T-cell (primary cell): ENCODE measurements at regions not wholly inside any gene's neighbourhood (a gene's known extent, or its start where the extent isn't known, plus 50 kb on each side); places are given as distances from the start of the nearest gene placed in this dataset.

Experiments used
- ATAC-seq, 4 experiments: fragments of 200-7000 bp in 3 of 4; fragments of 150-1000 bp in 1 of 4; cut with Tn5 transposase; replicated peaks in 1 of 4; 1 replicate in 3 of 4; 2 replicates in 1 of 4; pipeline ENCODE4 v1.10.0; 2021; ENCODE audit warnings: moderate library complexity in 3 of 4, mild to moderate bottlenecking in 2 of 4, moderate number of reproducible peaks in 1 of 4
- CTCF ChIA-PET, 2 donors: fragments of 300-600 bp; sonication (Branson Sonifier 250); formaldehyde crosslinking; loops; one replicate each; lab custom pipeline; 2022; ENCODE audit warnings: antibody characterized with exemption in 2 of 2; lab: Charles Lee
- POLR2A ChIA-PET, 2 donors: fragments of 300-600 bp; sonication (Branson Sonifier 250); formaldehyde crosslinking; loops; one replicate each; lab custom pipeline; 2022; ENCODE audit warnings: antibody characterized with exemption in 2 of 2; lab: Charles Lee
- DNase-seq, 35 experiments: peaks; one replicate each; pipeline versions ENCODE4 v3.0.0 to v3.0.0-alpha.2; 2013 to 2023
- H3K27ac ChIP-seq: one replicate; pipeline ENCODE4 v1.5.1; 2013; ENCODE audit warnings: low read length
- H3K27me3 ChIP-seq, 2 experiments: replicated peaks in 1 of 2; 1 replicate in 1 of 2; 2 replicates in 1 of 2; pipeline versions ENCODE4 v1.6.1 to v1.7.0; 2013; ENCODE audit warnings: low read length in 1 of 2, mixed read lengths in 1 of 2; ENCODE audit not compliant: control insufficient read depth in 2 of 2, insufficient read depth in 2 of 2; ENCODE audit errors: extremely low read depth in 1 of 2
- H3K36me3 ChIP-seq, 2 donors: 1 replicate in 1 of 2; 2 replicates in 1 of 2; pipeline versions ENCODE4 v1.6.1 to v1.7.0; 2013; ENCODE audit warnings: low read length in 1 of 2; ENCODE audit not compliant: control insufficient read depth in 2 of 2, insufficient read depth in 1 of 2; ENCODE audit errors: extremely low read depth in 1 of 2
- H3K4me1 ChIP-seq, 2 experiments: 1 replicate in 1 of 2; 2 replicates in 1 of 2; pipeline versions ENCODE4 v1.6.1 to v1.7.0; 2013; ENCODE audit warnings: low read length in 2 of 2, mixed read lengths in 1 of 2; ENCODE audit not compliant: insufficient read depth in 2 of 2, control insufficient read depth in 1 of 2; ENCODE audit errors: extremely low read depth in 1 of 2
- H3K4me3 ChIP-seq, 2 donors: 1 replicate in 1 of 2; 2 replicates in 1 of 2; pipeline versions ENCODE4 v1.5.1 to v1.7.0; 2013; ENCODE audit warnings: mild to moderate bottlenecking in 2 of 2, low read length in 1 of 2, moderate library complexity in 1 of 2; ENCODE audit not compliant: control insufficient read depth in 1 of 2; ENCODE audit errors: extremely low read depth in 1 of 2
- H3K9me3 ChIP-seq: 2 replicates; pipeline ENCODE4 v1.7.0; 2013
- H3K27ac Mint-ChIP-seq, 2 donors: one replicate each; pipeline ENCODE4 v1.8.0; 2020 to 2021; ENCODE audit warnings: mild to moderate bottlenecking in 2 of 2, mixed read lengths in 2 of 2
- H3K27me3 Mint-ChIP-seq, 2 donors: one replicate each; pipeline ENCODE4 v1.8.0; 2021 to 2022; ENCODE audit warnings: mixed read lengths in 2 of 2
- H3K36me3 Mint-ChIP-seq: one replicate; pipeline ENCODE4 v1.8.0; 2021; ENCODE audit warnings: mixed read lengths
- H3K4me1 Mint-ChIP-seq, 3 donors: one replicate each; pipeline ENCODE4 v1.8.0; 2020 to 2022; ENCODE audit warnings: mixed read lengths in 3 of 3, mild to moderate bottlenecking in 1 of 3
- H3K4me3 Mint-ChIP-seq, 3 donors: one replicate each; pipeline ENCODE4 v1.8.0; 2020 to 2022; ENCODE audit warnings: mild to moderate bottlenecking in 3 of 3, mixed read lengths in 3 of 3, moderate library complexity in 3 of 3
- H3K9me3 Mint-ChIP-seq, 3 donors: one replicate each; pipeline ENCODE4 v1.8.0; 2020 to 2022; ENCODE audit warnings: mixed read lengths in 3 of 3
- WGBS: methylation state at CpG from one replicate; pipeline ENCODE4 v1.1.5; 2013; ENCODE audit warnings: missing lambda C conversion rate; ENCODE audit not compliant: insufficient coverage; 5-methylcytosine and 5-hydroxymethylcytosine counted together

GRCh38 chr4:186806679-186807421 is 83.2 kb upstream of the FAT1 start:
- no peaks in the 10 kb centered on the region for H3K27me3 ChIP-seq
- H3K4me3 Mint-ChIP-seq, result no peak overlapping the region
- no peaks in the 10 kb centered on the region for H3K4me1 Mint-ChIP-seq
- ATAC-seq (no peak), DNase-seq (no peak)
- H3K4me1 ChIP-seq, result no peaks in the 10 kb centered on the region
- no peaks in the 10 kb centered on the region for H3K36me3 ChIP-seq
- H3K9me3 ChIP-seq, result no peaks in the 10 kb centered on the region
- H3K27me3 Mint-ChIP-seq, result no peaks in the 10 kb centered on the region
- CTCF ChIA-PET, result no interaction called here
- WGBS, result no CpG with 5 or more reads among the region's 7 CpGs
- no peak overlapping the region for H3K27ac Mint-ChIP-seq
- POLR2A ChIA-PET, result no interaction called here
- no peak overlapping the region for H3K4me3 ChIP-seq
- H3K27ac ChIP-seq, result no peak overlapping the region
- no peaks in the 10 kb centered on the region for H3K36me3 Mint-ChIP-seq
- H3K9me3 Mint-ChIP-seq, result peaks cover 0 to 4% (median 0%) of the 10 kb centered on the region in 3 donors

GRCh38 chr4:186807808-186808629 is 84.4 kb upstream of the FAT1 start:
- DNase-seq, result no peak
- H3K36me3 Mint-ChIP-seq, result no peaks in the 10 kb centered on the region
- Histone ChIP-seq H3K9me3 (no peaks in the 10 kb centered on the region), H3K36me3 (no peaks in the 10 kb centered on the region), H3K4me1 (no peaks in the 10 kb centered on the region), H3K27ac (no peak overlapping the region), H3K4me3 (no peak overlapping the region), H3K27me3 (no peaks in the 10 kb centered on the region)
- WGBS, result 71% methylated on average over 4 of the region's 7 CpGs
- H3K27me3 Mint-ChIP-seq, result no peaks in the 10 kb centered on the region
- peaks cover 0 to 4% (median 0%) of the 10 kb centered on the region in 3 donors for H3K9me3 Mint-ChIP-seq
- CTCF ChIA-PET, result no interaction called here
- ATAC-seq, result no peak
- H3K4me1 Mint-ChIP-seq, result no peaks in the 10 kb centered on the region
- no peak overlapping the region for H3K4me3 Mint-ChIP-seq
- H3K27ac Mint-ChIP-seq, result no peak overlapping the region
- POLR2A ChIA-PET, result no interaction called here

DNA sequence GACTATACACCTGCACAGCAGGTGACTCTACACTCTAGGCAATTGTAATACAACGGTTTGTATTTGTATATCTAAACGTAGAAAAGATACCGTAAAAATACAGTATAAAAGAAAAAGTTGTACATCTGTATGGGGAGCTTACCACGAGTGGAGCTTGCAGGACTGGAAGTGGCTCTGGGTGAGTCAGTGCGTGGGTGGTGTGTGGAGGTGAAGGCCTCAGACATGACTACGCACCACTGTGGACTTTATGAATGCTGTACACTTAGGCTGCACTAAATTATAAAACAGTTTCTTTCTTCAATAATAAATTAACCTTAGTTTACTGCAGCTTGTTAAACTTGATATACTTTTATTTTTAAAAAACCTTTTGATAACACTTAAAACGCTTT is 85.0 kb upstream of the FAT1 start:
- H3K36me3 ChIP-seq, result no peaks in the 10 kb centered on the region
- Mint-ChIP-seq H3K4me3 (no peak overlapping the region), H3K9me3 (peaks cover 0 to 4% (median 0%) of the 10 kb centered on the region in 3 donors), H3K27ac (no peak overlapping the region), H3K27me3 (no peaks in the 10 kb centered on the region), H3K4me1 (no peaks in the 10 kb centered on the region), H3K36me3 (no peaks in the 10 kb centered on the region)
- 40% methylated on average over 1 of the region's 7 CpGs for WGBS
- no peaks in the 10 kb centered on the region for H3K9me3 ChIP-seq
- no peaks in the 10 kb centered on the region for H3K27me3 ChIP-seq
- H3K4me3 ChIP-seq, result no peak overlapping the region
- CTCF ChIA-PET, result no interaction called here
- ATAC-seq (no peak), DNase-seq (no peak)
- POLR2A ChIA-PET, result no interaction called here
- H3K4me1 ChIP-seq, result no peaks in the 10 kb centered on the region
- H3K27ac ChIP-seq, result no peak overlapping the region

DNA sequence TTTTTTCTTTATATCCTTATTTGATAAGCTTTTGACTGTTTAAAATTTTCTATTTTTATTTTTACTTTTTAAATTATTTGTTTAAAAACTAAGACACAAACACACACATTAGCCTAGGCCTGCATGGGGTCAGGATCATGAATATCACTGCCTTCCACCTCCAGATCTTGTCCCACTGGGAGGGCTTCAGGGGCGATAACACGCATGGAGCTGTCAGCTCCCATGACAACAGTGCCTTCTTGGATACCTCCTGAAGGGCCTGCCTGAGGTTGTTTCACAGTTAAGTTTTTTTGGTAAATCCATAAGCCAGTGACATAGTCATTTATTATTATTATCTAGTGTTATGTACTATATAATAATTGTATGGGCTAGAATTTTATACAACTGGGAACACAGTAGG is 85.4 kb upstream of the FAT1 start:
- no CpG with 5 or more reads among the region's 2 CpGs for WGBS
- no peaks in the 10 kb centered on the region for H3K9me3 ChIP-seq
- Mint-ChIP-seq H3K9me3 (peaks cover 0 to 4% (median 0%) of the 10 kb centered on the region in 3 donors), H3K36me3 (no peaks in the 10 kb centered on the region), H3K4me1 (no peaks in the 10 kb centered on the region), H3K4me3 (no peak overlapping the region), H3K27ac (no peak overlapping the region), H3K27me3 (no peaks in the 10 kb centered on the region)
- no peaks in the 10 kb centered on the region for H3K36me3 ChIP-seq
- POLR2A ChIA-PET, result no interaction called here
- DNase-seq (no peak), ATAC-seq (no peak)
- H3K4me1 ChIP-seq, result no peaks in the 10 kb centered on the region
- CTCF ChIA-PET, result no interaction called here
- H3K4me3 ChIP-seq, result no peak overlapping the region
- H3K27ac ChIP-seq, result no peak overlapping the region
- H3K27me3 ChIP-seq, result no peaks in the 10 kb centered on the region

DNA sequence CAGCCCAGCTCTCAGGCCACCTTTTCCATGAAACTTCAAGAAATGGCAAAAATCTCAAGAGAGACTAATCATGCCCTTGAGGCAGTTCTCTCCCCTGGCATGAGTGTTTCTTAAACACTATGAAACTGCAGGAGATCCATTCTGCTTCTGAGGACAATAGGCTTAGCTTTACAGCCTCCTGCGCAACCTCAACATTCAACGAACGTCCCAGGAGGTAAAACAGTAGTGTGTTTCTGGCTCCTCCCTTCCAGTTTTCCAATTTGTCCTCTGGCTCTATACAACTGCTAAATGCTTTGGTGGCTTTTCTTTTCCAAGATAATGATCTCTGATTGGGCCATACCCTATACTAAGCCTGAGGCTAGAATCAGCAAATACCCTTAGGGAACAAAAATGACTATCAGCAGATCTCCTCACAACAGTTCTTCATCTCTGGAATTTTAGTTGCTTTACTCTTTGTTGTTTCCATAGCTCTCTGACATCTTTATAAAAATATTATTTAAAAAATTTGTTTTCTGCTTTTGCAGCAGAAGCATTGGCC is 87.0 kb upstream of the FAT1 start:
- DNase-seq (no peak), ATAC-seq (no peak)
- ChIA-PET POLR2A (no interaction called here), CTCF (no interaction called here)
- H3K9me3 Mint-ChIP-seq, result peaks cover 0 to 4% (median 0%) of the 10 kb centered on the region in 3 donors
- Histone ChIP-seq H3K9me3 (no peaks in the 10 kb centered on the region), H3K4me3 (no peak overlapping the region), H3K27me3 (no peaks in the 10 kb centered on the region), H3K4me1 (no peaks in the 10 kb centered on the region), H3K36me3 (no peaks in the 10 kb centered on the region), H3K27ac (no peak overlapping the region)
- 100% methylated on average over 1 of the region's 3 CpGs for WGBS
- no peaks in the 10 kb centered on the region for H3K27me3 Mint-ChIP-seq
- no peak overlapping the region for H3K27ac Mint-ChIP-seq
- H3K4me1 Mint-ChIP-seq, result no peaks in the 10 kb centered on the region
- H3K36me3 Mint-ChIP-seq, result no peaks in the 10 kb centered on the region
- H3K4me3 Mint-ChIP-seq, result no peak overlapping the region

DNA sequence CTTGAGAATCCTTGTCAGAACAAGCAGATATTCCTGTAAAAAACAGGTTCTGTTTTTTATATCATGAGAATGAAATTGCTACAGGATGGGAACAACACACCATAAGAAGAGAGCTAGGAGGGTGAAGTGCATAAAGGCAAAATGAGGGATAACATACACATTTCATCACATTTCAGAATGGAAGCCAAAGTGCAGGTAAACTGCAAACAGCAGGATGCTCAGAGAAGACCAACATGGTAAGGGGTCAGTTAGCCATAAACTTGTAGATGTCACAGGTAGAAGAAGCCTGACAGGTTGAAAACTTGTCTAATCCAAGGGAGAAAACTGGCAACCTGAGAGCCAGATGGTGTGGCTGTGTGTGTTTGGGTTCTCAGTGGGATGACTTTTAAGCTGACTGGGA is 88.9 kb upstream of the FAT1 start:
- H3K4me3 ChIP-seq, result no peak overlapping the region
- no peak overlapping the region for H3K27ac Mint-ChIP-seq
- H3K9me3 ChIP-seq, result no peaks in the 10 kb centered on the region
- peaks cover 0 to 4% (median 0%) of the 10 kb centered on the region in 3 donors for H3K9me3 Mint-ChIP-seq
- H3K4me1 Mint-ChIP-seq, result no peaks in the 10 kb centered on the region
- no peak overlapping the region for H3K4me3 Mint-ChIP-seq
- ATAC-seq, result no peak
- CTCF ChIA-PET, result no interaction called here
- no peak for DNase-seq
- H3K36me3 ChIP-seq, result no peaks in the 10 kb centered on the region
- POLR2A ChIA-PET, result no interaction called here
- no peaks in the 10 kb centered on the region for H3K4me1 ChIP-seq
- H3K36me3 Mint-ChIP-seq, result no peaks in the 10 kb centered on the region
- no peaks in the 10 kb centered on the region for H3K27me3 ChIP-seq
- H3K27ac ChIP-seq, result no peak overlapping the region
- no peaks in the 10 kb centered on the region for H3K27me3 Mint-ChIP-seq
